ENCODE measurements at regions not wholly inside any gene's neighbourhood (a gene's known extent, or its start where the extent isn't known, plus 50 kb on each side); places are given as distances from the start of the nearest gene placed in this dataset.

DNA sequence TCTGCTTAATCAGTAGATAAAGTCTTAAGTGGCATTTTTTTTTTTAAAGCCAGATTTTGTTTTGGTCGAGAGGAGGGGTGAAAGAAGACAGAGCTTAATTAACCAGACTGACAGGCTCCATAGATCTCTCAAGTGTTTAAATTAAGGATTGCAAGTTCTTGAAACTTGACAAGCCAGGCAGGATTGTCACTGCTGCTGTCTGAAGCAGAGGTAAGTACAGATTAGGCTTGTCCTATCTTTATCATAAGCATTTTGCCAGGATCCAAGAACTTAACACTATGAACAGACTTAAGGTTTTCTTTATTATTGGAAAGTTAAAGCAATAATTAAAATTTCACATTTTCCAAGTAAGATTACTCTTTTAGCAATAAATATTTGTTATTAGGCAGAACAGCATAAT, 179.6 kb upstream of the LMO3 start:
- TF ChIP-seq CTCF (IDR thresholded peaks at IDR 0.05), result no peak
- no peak for TF ChIP-seq POLR2AphosphoS5 (IDR thresholded peaks at IDR 0.05)
- TF ChIP-seq POLR2A (IDR thresholded peaks at IDR 0.05), result no peak
